HG03095 (cell line): ENCODE measurements at regions not wholly inside any gene's neighbourhood (a gene's known extent, or its start where the extent isn't known, plus 50 kb on each side); places are given as distances from the start of the nearest gene placed in this dataset.
"Not testable (repeated sequence)": the region's sequence is repeated elsewhere in the genome, so short reads cannot be mapped to it uniquely, and the experiment has no call there.

ENCODE experiments used
- ATAC-seq: cut with Tn5 transposase; IDR thresholded peaks from one replicate; pipeline ENCODE4 v1.9.1; 2021; ENCODE audit warnings: moderate library complexity; ENCODE audit not compliant: unreplicated experiment

DNA sequence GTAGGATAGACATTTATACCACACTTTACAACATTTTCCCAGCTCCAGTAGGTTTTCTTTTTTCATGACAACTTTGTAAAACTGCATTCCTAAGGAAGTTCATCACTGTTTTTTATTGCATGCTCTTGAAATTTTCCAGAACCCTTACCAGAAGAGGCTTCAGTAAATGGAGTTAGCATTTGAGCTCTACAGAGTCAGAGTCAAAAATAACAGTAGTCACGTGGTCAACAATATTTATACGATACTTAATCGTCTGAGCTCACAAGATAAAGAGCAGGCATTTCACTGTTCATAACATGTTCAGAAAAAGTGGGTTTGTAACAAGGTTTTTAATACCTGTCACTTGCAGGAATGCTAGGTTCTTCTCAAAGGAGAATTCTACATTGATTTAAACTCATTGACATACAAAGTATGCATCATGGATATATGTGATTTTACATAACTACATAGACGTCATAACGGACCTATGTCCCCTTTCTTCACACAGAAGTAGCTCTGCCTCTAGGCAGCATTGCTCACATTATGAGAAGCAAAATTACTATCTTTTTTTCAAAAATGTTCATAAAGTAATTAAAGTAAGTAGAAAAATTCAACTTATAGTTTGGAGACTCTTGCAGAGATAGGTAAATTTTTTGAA lies 187.0 kb upstream of the COL3A1 start:
- no peak for ATAC-seq

DNA sequence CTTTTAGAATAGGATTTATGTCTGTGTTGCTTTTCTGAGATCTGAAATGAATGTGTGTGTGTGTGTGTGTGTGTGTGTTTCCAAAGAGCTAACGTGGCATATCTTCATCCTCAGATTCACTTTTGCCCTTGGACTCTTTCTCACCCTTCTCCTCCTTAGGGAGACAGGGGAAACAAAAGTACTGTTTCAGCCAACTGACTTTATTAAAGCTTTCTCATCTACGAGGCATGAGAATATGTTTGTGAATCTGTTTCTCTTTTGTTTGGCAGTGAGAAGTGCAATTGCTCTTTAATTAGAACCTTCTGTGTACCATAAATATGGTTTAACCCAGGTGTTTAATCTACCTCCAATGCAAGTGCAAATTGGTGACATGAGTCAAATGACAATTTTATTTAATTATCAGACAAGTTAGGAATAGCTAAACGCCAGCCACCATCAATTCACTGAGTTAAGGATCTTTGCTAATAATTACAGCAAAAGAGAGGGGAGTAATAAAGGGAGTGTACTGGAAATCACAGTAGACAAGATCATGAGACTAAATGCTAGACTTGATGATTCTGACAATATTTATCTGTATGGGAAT lies 186.4 kb upstream of the COL3A1 start:
- no peak for ATAC-seq

DNA sequence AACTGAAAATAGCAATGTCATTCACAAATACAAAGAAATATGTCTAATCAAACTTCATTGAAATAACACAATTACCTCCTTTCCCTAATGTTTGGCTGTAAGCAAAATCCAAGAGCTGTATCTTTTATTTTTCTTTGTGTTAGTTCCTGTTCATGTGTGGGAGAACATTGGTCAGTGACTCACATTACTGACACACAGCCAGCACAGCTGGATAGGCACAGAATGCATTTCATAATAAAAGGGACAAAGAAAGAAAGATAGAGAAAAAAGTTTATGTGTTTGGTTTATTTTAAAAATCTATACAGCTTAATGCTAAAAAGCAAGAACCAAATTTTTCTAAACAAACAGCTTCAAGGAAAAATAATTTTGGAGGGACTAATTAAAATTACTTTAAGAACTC lies 185.6 kb upstream of the COL3A1 start:
- ATAC-seq, result no peak

DNA sequence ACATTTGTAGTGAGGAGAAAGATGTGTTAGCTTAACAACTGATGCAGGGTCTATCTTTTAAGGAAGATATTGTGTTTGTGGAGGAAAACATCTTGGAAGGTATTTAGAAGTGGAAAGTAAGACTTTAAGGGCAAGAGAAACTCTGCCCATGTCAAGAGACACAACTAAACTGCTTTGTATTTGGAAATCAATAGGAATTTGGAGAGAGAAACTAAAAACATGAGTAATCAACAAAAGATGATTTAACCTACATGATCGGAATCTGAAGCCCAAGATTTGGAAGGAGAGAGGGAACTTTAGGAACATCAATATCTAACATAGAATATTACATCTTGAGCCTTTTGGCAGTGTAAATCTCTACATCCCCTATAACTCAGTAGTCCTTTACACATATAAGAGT lies 184.2 kb upstream of the COL3A1 start:
- no peak for ATAC-seq

GRCh38 chr2:188794453-188794852 lies 179.7 kb upstream of the COL3A1 start:
- not testable (repeated sequence) for ATAC-seq

GRCh38 chr2:188795762-188796161 lies 178.4 kb upstream of the COL3A1 start:
- ATAC-seq, result no peak

- no peak for ATAC-seq
These were observed 176.8 kb upstream of the COL3A1 start for GRCh38 chr2:188797371-188797770.

GRCh38 chr2:188798159-188798558 lies 176.0 kb upstream of the COL3A1 start:
- ATAC-seq, result no peak

- no peak for ATAC-seq
These were observed 169.0 kb upstream of the COL3A1 start for GRCh38 chr2:188805219-188805618.

- no peak for ATAC-seq
These were observed 165.2 kb upstream of the COL3A1 start for GRCh38 chr2:188808947-188809355.

DNA sequence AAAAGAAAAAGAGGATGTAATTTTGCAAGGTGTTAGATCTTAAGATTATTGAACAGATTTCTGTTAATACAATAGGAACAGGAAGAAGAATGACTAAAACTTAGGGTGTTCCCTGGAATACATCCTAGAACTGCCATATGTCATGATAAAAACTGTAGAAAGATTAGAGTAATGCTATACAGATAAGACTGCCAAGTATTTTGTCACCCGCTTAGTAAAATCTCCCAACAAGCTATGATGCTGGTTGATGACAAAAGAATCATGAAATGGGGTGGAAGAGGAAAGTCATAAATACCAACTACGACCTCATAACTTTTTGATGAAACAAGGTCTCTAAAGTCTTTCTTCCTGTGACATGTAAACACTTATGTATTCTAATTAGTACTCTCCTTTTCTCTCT lies 163.6 kb upstream of the COL3A1 start:
- ATAC-seq, result no peak

DNA sequence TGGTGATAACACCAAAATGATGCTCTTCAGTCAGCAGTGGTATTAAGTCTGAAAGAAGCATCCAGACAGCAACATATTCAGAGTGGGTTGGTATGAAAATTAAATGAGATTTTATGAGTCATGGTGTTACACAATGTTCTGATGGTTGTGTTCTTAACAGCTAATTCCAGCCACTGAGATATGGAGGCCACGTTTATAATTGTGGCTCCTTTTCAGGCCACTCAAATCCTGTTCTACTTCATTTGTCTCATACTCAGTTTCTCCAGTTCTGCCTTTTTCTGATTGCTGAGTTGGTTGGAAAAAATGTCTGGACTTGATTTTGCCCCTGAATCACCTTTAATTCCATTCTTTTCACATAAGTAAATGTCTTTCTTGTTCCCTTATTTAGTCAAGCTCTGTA lies 162.7 kb upstream of the COL3A1 start:
- no peak for ATAC-seq

GRCh38 chr2:188813315-188813714 lies 160.9 kb upstream of the COL3A1 start:
- ATAC-seq, result no peak

GRCh38 chr2:188813857-188814256 lies 160.3 kb upstream of the COL3A1 start:
- ATAC-seq, result no peak

DNA sequence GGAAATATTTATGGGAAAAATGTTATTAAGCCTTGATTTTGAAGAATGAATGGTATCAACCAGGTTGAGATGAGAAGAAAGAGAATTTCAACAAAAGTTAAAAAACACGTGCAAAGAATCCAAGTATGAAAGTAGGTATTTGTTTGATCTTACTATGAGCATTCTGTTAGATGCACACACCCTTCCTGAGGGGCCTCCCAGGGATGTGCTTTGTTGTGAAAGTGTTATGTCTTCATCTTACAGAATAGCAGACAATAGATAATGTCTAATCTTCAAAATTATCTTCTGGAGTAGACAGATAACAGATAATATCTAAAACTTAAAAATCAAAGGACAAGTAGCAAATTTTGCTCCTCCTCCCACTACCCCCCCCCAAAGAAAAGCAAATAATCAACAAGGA lies 155.2 kb upstream of the COL3A1 start:
- ATAC-seq, result no peak

GRCh38 chr2:188819792-188820191 lies 154.4 kb upstream of the COL3A1 start:
- ATAC-seq, result no peak

- no peak for ATAC-seq
These were observed 153.6 kb upstream of the COL3A1 start for GRCh38 chr2:188820576-188820975.

- no peak for ATAC-seq
These were observed 150.0 kb upstream of the COL3A1 start for GRCh38 chr2:188824125-188824524.

- ATAC-seq, result no peak
These were observed 140.8 kb upstream of the COL3A1 start for GRCh38 chr2:188833331-188833730.

GRCh38 chr2:188833799-188834198 lies 140.4 kb upstream of the COL3A1 start:
- ATAC-seq, result no peak

- ATAC-seq, result no peak
These were observed 139.2 kb upstream of the COL3A1 start for GRCh38 chr2:188835006-188835405.

DNA sequence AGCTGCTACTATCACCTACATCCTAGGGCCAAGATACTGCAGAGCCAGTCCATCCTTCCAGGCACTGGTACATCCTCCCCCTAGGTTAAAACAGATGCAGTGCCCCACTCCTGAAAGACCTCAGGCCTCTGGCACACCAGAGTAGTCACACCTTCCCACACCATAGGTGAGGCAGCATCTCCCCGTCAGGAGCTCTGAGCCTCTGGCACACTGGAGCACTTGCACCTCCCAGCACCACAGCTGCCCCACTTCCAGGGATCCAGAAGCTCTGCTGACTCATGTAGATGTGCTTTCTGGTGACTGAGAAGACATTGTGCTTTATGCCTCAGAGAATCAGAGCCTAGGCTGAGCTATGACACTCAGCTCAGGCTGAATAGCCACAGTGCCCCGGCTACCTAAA lies 138.4 kb upstream of the COL3A1 start:
- ATAC-seq, result no peak

- no peak for ATAC-seq
These were observed 128.5 kb upstream of the COL3A1 start for GRCh38 chr2:188845692-188846091.
